SK-N-SH treated with all-trans-retinoic acid at 6 μM for 48 hours (cell line): ENCODE measurements at regions not wholly inside any gene's neighbourhood (a gene's known extent, or its start where the extent isn't known, plus 50 kb on each side); places are given as distances from the start of the nearest gene placed in this dataset.

Source experiments
- ESRRG ChIP-seq: fragments of 250-450 bp; sonication (Bioruptor Pico); IDR thresholded peaks from 2 replicates; pipeline ENCODE4 v1.6.1; 2021; ENCODE audit warnings: mild to moderate bottlenecking
- GLIS3 ChIP-seq: fragments of 250-450 bp; sonication (Bioruptor Pico); IDR thresholded peaks from 2 replicates; pipeline ENCODE4 v1.5.0; 2020; ENCODE audit warnings: mild to moderate bottlenecking, moderate library complexity
- ISL1 ChIP-seq: fragments of 250-450 bp; sonication (Bioruptor Pico); IDR thresholded peaks from 2 replicates; pipeline ENCODE4 v2.1.2; 2022; ENCODE audit warnings: mild to moderate bottlenecking, moderate library complexity
- PATZ1 ChIP-seq: fragments of 250-450 bp; sonication (Bioruptor Pico); IDR thresholded peaks from 2 replicates; pipeline ENCODE4 v1.8.0; 2020; ENCODE audit warnings: mild to moderate bottlenecking, moderate library complexity, borderline replicate concordance
- PPARA ChIP-seq: fragments of 250-450 bp; sonication (Bioruptor Pico); IDR thresholded peaks from 2 replicates; pipeline ENCODE4 v1.5.0; 2020; ENCODE audit warnings: mild to moderate bottlenecking, borderline replicate concordance
- SNAI2 ChIP-seq: fragments of 250-450 bp; sonication (Bioruptor Pico); IDR thresholded peaks from 2 replicates; pipeline ENCODE4 v1.5.0; 2020; ENCODE audit warnings: mild to moderate bottlenecking, moderate library complexity
- TSHZ2 ChIP-seq: fragments of 250-450 bp; sonication (Bioruptor Pico); IDR thresholded peaks from 2 replicates; pipeline ENCODE4 v1.5.0; 2020; ENCODE audit warnings: mild to moderate bottlenecking, moderate library complexity
- ZC3H10 ChIP-seq: fragments of 250-450 bp; sonication (Bioruptor Pico); IDR thresholded peaks from 2 replicates; pipeline ENCODE4 v1.5.1; 2021; ENCODE audit warnings: mild to moderate bottlenecking, moderate library complexity
- ZFP3 ChIP-seq: fragments of 250-450 bp; sonication (Bioruptor Pico); IDR thresholded peaks from 2 replicates; pipeline ENCODE4 v1.5.0; 2020; ENCODE audit warnings: mild to moderate bottlenecking, moderate library complexity
- ZFP30 ChIP-seq: fragments of 450-650 bp; formaldehyde crosslinking; IDR thresholded peaks from 2 replicates; pipeline ENCODE4 v1.5.0; 2022; ENCODE audit warnings: mild to moderate bottlenecking, moderate library complexity

DNA sequence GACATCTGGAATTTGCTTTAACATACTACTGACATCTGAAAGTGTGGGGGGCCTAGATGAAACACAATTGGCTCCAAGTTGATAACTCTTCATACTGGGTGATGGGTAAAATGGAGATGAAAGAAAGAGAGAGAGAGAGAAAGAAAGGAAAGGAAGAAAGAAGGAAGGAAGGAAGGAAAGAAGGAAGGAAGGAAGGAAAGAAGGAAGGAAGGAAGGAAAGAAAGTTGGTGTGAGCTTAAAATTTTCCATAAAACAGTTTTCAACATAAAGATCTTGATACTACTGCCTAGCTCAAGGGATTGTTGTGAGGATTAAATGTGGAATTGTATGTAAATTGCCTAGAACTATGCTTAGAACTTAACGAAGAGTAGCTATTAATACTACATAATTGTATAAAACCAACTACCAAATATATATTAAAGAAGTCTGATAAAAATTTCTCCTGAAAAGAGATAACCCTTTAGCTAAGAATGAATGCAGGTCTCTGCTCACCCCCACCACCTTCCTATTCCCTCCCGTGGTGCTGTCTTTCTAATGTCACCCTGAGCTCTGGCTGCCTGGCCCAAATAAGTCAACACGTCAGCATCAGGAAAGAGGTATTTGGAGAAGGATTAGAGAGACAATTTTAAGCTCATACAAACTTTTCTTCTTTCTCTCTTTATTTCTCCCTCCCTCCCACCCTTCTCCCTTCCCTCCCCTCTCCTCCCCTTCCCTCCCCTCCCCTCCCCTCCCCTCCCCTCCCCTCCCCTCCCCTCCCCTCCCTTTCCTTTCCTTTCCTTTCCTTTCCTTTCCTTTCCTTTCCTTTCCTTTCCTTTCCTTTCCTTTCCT, 89.3 kb upstream of the SGIP1 start:
- TF ChIP-seq ZFP3 (CRISPR knock-in tag) (no peak), TSHZ2 (no peak), ESRRG (CRISPR knock-in tag) (no peak), ISL1 (CRISPR knock-in tag) (no peak), ZC3H10 (CRISPR knock-in tag) (no peak), SNAI2 (CRISPR knock-in tag) (no peak), PPARA (CRISPR knock-in tag) (no peak), PATZ1 (no peak), ZFP30 (CRISPR knock-in tag) (no peak), GLIS3 (CRISPR knock-in tag) (no peak)
